HepG2 (cell line): ENCODE measurements at regions not wholly inside any gene's neighbourhood (a gene's known extent, or its start where the extent isn't known, plus 50 kb on each side); places are given as distances from the start of the nearest gene placed in this dataset.

Experiments used
- ATAC-seq: fragments of 200-7000 bp; cut with Tn5 transposase; 3 replicates; pipeline ENCODE4 v1.9.1; 2020; ENCODE audit warnings: mild to moderate bottlenecking, moderate library complexity
- BruUV-seq: library from RNA; stranded (reverse); fragments of 400-500 nt; replicated peaks from 2 replicates; lab custom pipeline; 2021; lab: Mats Ljungman, UMichigan
- CTCF ChIA-PET: fragments of 300-600 bp; formaldehyde crosslinking; extraction: SDS; loops from one replicate; lab custom pipeline; 2021; ENCODE audit warnings: low total read pairs, inconsistent platforms, low intra/inter-chr PET ratio; lab: Yijun Ruan, JAX
- POLR2A ChIA-PET: fragments of 350-600 bp; sonication (Branson Sonifier 250); formaldehyde crosslinking; loops from one replicate; lab custom pipeline; 2020; ENCODE audit warnings: antibody characterized with exemption, inconsistent platforms; lab: Yijun Ruan, JAX
- DNase-seq: peaks from one replicate; pipeline ENCODE4 v3.0.0-alpha.2; 2015; ENCODE audit warnings: low spot score
- FAIRE-seq: peaks from 3 replicates; lab custom pipeline; 2011; peaks lifted over from hg19 to GRCh38; lab: Jason Lieb, UNC
- H2AFZ ChIP-seq: one replicate; pipeline ENCODE4 v1.6.1; 2011; ENCODE audit warnings: low read length, inconsistent platforms
- H3K27ac ChIP-seq: fragments of 300-600 bp; 3 replicates; pipeline ENCODE4 v1.8.0; 2011; ENCODE audit warnings: mixed run types, mild to moderate bottlenecking, mixed read lengths, low read length, inconsistent platforms; ENCODE audit not compliant: insufficient read depth; ENCODE audit errors: extremely low read length
- H3K27me3 ChIP-seq, 2 experiments: fragments of 200-600 bp in 1 of 2; 2 replicates in 1 of 2; 3 replicates in 1 of 2; pipeline versions ENCODE4 v1.6.0 to v1.8.0; 2011; ENCODE audit warnings: low read length in 2 of 2, mild to moderate bottlenecking in 2 of 2, moderate library complexity in 2 of 2, inconsistent platforms in 1 of 2; ENCODE audit not compliant: insufficient read depth in 2 of 2, control insufficient read depth in 1 of 2
- H3K36me3 ChIP-seq, 2 experiments: fragments of 200-600 bp in 1 of 2; replicated peaks in 1 of 2; 2 replicates in 1 of 2; 3 replicates in 1 of 2; pipeline versions ENCODE4 v1.5.1 to v1.8.0; 2011; ENCODE audit warnings: low read length in 2 of 2, inconsistent platforms in 1 of 2; ENCODE audit not compliant: insufficient read depth in 2 of 2, control insufficient read depth in 1 of 2
- H3K4me1 ChIP-seq: 2 replicates; pipeline ENCODE4 v1.5.1; 2012; ENCODE audit warnings: low read length, inconsistent platforms; ENCODE audit not compliant: insufficient read depth
- H3K4me2 ChIP-seq: 2 replicates; pipeline ENCODE4 v1.6.0; 2011; ENCODE audit warnings: low read depth, low read length, inconsistent platforms
- H3K4me3 ChIP-seq, 3 experiments: fragments of 200-600 bp in 1 of 3; sonication (generic), shearing (Covaris generic) in 1 of 3; replicated peaks in 1 of 3; 2 replicates each; pipeline ENCODE4 v1.5.1; 2011 to 2016; ENCODE audit warnings: low read length in 3 of 3, inconsistent platforms in 2 of 3, low read depth in 2 of 3, mild to moderate bottlenecking in 2 of 3, control low read depth in 1 of 3, mixed read lengths in 1 of 3; ENCODE audit not compliant: insufficient read depth in 1 of 3
- H3K79me2 ChIP-seq: one replicate; pipeline ENCODE4 v1.6.1; 2011; ENCODE audit warnings: low read length, inconsistent platforms; ENCODE audit not compliant: insufficient read depth
- H3K9ac ChIP-seq: 2 replicates; pipeline ENCODE4 v1.6.0; 2011; ENCODE audit warnings: mild to moderate bottlenecking, low read depth, low read length, inconsistent platforms; ENCODE audit not compliant: insufficient read depth
- H3K9me3 ChIP-seq: 2 replicates; pipeline ENCODE4 v1.5.1; 2012; ENCODE audit warnings: mild to moderate bottlenecking, low read length
- H4K20me1 ChIP-seq: 2 replicates; pipeline ENCODE4 v1.6.0; 2011; ENCODE audit warnings: inconsistent platforms, mild to moderate bottlenecking, low read length, moderate library complexity; ENCODE audit not compliant: insufficient read depth
- DZIP1 ChIP-seq: sonication (generic); formaldehyde crosslinking; IDR thresholded peaks from 2 replicates; pipeline ENCODE4 v1.5.0; 2020; ENCODE audit warnings: mild to moderate bottlenecking, missing genetic modification reagents
- FOSL1 ChIP-seq: sonication (generic); formaldehyde crosslinking; IDR thresholded peaks from 2 replicates; pipeline ENCODE4 v1.9.0; 2021; ENCODE audit warnings: missing genetic modification reagents, borderline replicate concordance
- MAFK ChIP-seq, 2 experiments: IDR thresholded peaks in 1 of 2; conservative IDR thresholded peaks in 1 of 2; 2 replicates each; pipeline ENCODE4 v1.6.1; 2011; ENCODE audit warnings: improper control_type of control experiment in 2 of 2, low read length in 2 of 2
- MNT ChIP-seq: fragments of 450-650 bp; IDR thresholded peaks from 2 replicates; pipeline ENCODE4 v1.6.1; 2016
- MXD3 ChIP-seq: IDR thresholded peaks from 2 replicates; pipeline ENCODE4 v1.6.1; 2016; ENCODE audit warnings: mild to moderate bottlenecking, missing biosample characterization, missing genetic modification reagents
- NFIC ChIP-seq: IDR thresholded peaks from 2 replicates; pipeline ENCODE4 v1.6.1; 2012; ENCODE audit warnings: mild to moderate bottlenecking, low read length, inconsistent platforms
- TFAP4 ChIP-seq: sonication (generic); IDR thresholded peaks from 2 replicates; pipeline ENCODE4 v1.6.1; 2016; ENCODE audit warnings: low read depth, borderline replicate concordance
- USF2 ChIP-seq, 2 experiments: sonication (generic) in 1 of 2; formaldehyde crosslinking in 1 of 2; IDR thresholded peaks; 2 replicates each; pipeline versions ENCODE4 v1.5.1 to v1.6.1; 2011 to 2020; ENCODE audit warnings: borderline replicate concordance in 1 of 2, low read depth in 1 of 2, low read length in 1 of 2, mild to moderate bottlenecking in 1 of 2, missing genetic modification reagents in 1 of 2, moderate library complexity in 1 of 2
- YEATS2 ChIP-seq: sonication (generic); formaldehyde crosslinking; IDR thresholded peaks from 2 replicates; pipeline ENCODE4 v1.4.0; 2020; ENCODE audit warnings: missing genetic modification reagents, borderline replicate concordance
- ZBTB7A ChIP-seq: sonication (generic); formaldehyde crosslinking; IDR thresholded peaks from 2 replicates; pipeline ENCODE4 v1.8.0; 2022; ENCODE audit warnings: mild to moderate bottlenecking, missing genetic modification reagents
- ZNF205 ChIP-seq: IDR thresholded peaks from 2 replicates; pipeline ENCODE4 v1.6.1; 2018; ENCODE audit warnings: missing biosample characterization, missing genetic modification reagents
- ZNF414 ChIP-seq: sonication (generic); formaldehyde crosslinking; IDR thresholded peaks from 2 replicates; pipeline ENCODE4 v1.5.0; 2020; ENCODE audit warnings: missing genetic modification reagents
- ZNF670 ChIP-seq: sonication (generic); formaldehyde crosslinking; IDR thresholded peaks from 2 replicates; pipeline ENCODE4 v1.8.0; 2022; ENCODE audit warnings: mild to moderate bottlenecking, missing genetic modification reagents, borderline replicate concordance
- WGBS: methylation state at CpG from one replicate; pipeline ENCODE4 v1.1.6; 2017; ENCODE audit warnings: low lambda C conversion rate; 5-methylcytosine and 5-hydroxymethylcytosine counted together
- in situ Hi-C: cut with HindIII; loops from 2 replicates; pipeline ENCODE4 v1.10.0; 2017; ENCODE audit warnings: low pct_unique_long_range_greater_than_20kb; ENCODE audit not compliant: extremely low pct_ligation_motif_present
- intact Hi-C: fragments of 100-400 bp; cut with micrococcal nuclease; formaldehyde crosslinking; loops from one replicate; pipeline ENCODE4 v1.10.0; 2022; ENCODE audit not compliant: unreplicated experiment

GRCh38 chr10:10952800-10953199 is 64.9 kb upstream of the CELF2 start (continued):
- TF ChIP-seq FOSL1 (CRISPR knock-in tag) (no peak), DZIP1 (CRISPR knock-in tag) (no peak)

GRCh38 chr10:10956681-10957542 is 60.8 kb upstream of the CELF2 start:
- Histone ChIP-seq H3K27me3 (no peaks in the 10 kb centered on the region), H3K36me3 (no peaks in the 10 kb centered on the region), H3K79me2 (no peaks in the 10 kb centered on the region), H3K4me2 (no peak overlapping the region), H3K4me3 (no peak overlapping the region), H3K4me1 (no peaks in the 10 kb centered on the region), H3K9me3 (no peaks in the 10 kb centered on the region), H3K27ac (no peak overlapping the region), H2AFZ (no peak overlapping the region), H4K20me1 (no peaks in the 10 kb centered on the region), H3K9ac (no peak overlapping the region)
- CTCF ChIA-PET, result no interaction called here
- intact Hi-C loops, result no loop called here
- no peak for FAIRE-seq
- ATAC-seq, result no peak
- no TSS peak for BruUV-seq
- DNase-seq, result no peak
- 35% methylated on average over 11 of the region's 11 CpGs for WGBS
- POLR2A ChIA-PET, result no interaction called here
- in situ Hi-C loops, result no loop called here
- TF ChIP-seq MXD3, result no peak
- no peak for TF ChIP-seq NFIC
- TF ChIP-seq YEATS2 (CRISPR knock-in tag), result no peak
- TF ChIP-seq USF2 (IDR thresholded peaks at IDR 0.05; ENCODE audit: low read depth, low read length), result no peak
- TF ChIP-seq USF2 (CRISPR knock-in tag; IDR thresholded peaks at IDR 0.05; ENCODE audit: borderline replicate concordance), result no peak
- TF ChIP-seq ZBTB7A (CRISPR knock-in tag), result no peak
- no peak for TF ChIP-seq ZNF414 (CRISPR knock-in tag)
- TF ChIP-seq ZNF205 (CRISPR knock-in tag), result no peak
- no peak for TF ChIP-seq TFAP4
- TF ChIP-seq ZNF670 (CRISPR knock-in tag), result no peak
- no peak for TF ChIP-seq MNT
- TF ChIP-seq MAFK (conservative IDR thresholded peaks at IDR 0.05 in 1 of 2, IDR thresholded peaks at IDR 0.05 in 1 of 2; ENCODE audit: low read length in 2 of 2), result no peak
